Uterus (tissue), 3 donors: ENCODE measurements at regions not wholly inside any gene's neighbourhood (a gene's known extent, or its start where the extent isn't known, plus 50 kb on each side); places are given as distances from the start of the nearest gene placed in this dataset.

Experiments used
- DNase-seq, 2 donors: peaks; one replicate each; pipeline ENCODE4 v3.0.0-alpha.2; 2019 to 2020
- H3K27ac ChIP-seq, 2 donors: fragments of 200-600 bp; sonication (generic); 1 replicate in 1 of 2; 2 replicates in 1 of 2; pipeline ENCODE4 v1.5.1; 2016 to 2018
- H3K27me3 ChIP-seq, 2 donors: fragments of 200-600 bp; sonication (generic); one replicate each; pipeline ENCODE4 v1.5.1; 2018 to 2019; ENCODE audit warnings: control low read depth in 1 of 2
- H3K36me3 ChIP-seq, 2 donors: fragments of 200-600 bp; sonication (generic); one replicate each; pipeline ENCODE4 v1.5.1; 2019; ENCODE audit warnings: control low read depth in 1 of 2
- H3K4me1 ChIP-seq, 2 donors: fragments of 200-600 bp; sonication (generic); one replicate each; pipeline ENCODE4 v1.5.1; 2018 to 2019; ENCODE audit warnings: control low read depth in 1 of 2
- H3K4me3 ChIP-seq, 2 donors: fragments of 200-600 bp; sonication (generic); 1 replicate in 1 of 2; 2 replicates in 1 of 2; pipeline ENCODE4 v1.5.1; 2018 to 2019; ENCODE audit warnings: mild to moderate bottlenecking in 1 of 2
- H3K9me3 ChIP-seq, 2 donors: fragments of 200-600 bp; sonication (generic); one replicate each; pipeline ENCODE4 v1.5.1; 2019; ENCODE audit warnings: control low read depth in 1 of 2
- POLR2A ChIP-seq, 2 donors: fragments of 450-650 bp; IDR thresholded peaks; one replicate each; pipeline ENCODE4 v1.6.1; 2016; ENCODE audit warnings: antibody characterized with exemption in 2 of 2, mild to moderate bottlenecking in 1 of 2, moderate library complexity in 1 of 2
- intact Hi-C: fragments of 100-400 bp; cut with DNase I; formaldehyde crosslinking; loops from one replicate; pipeline ENCODE4 v1.15.1; 2023; ENCODE audit warnings: low total_unique reads
- TF ChIP-seq, protein P1 (sequence below), 4 experiments: fragments of 200-600 bp in 2 of 4; fragments of 450-650 bp in 2 of 4; sonication (generic) in 2 of 4; IDR thresholded peaks; one replicate each; pipeline ENCODE4 v1.5.1; 2016 to 2019; ENCODE audit warnings: antibody characterized with exemption in 4 of 4, mild to moderate bottlenecking in 2 of 4, moderate library complexity in 1 of 4
- donor health status: DM: yes; HTN: yes; CAD: no.

DNA sequence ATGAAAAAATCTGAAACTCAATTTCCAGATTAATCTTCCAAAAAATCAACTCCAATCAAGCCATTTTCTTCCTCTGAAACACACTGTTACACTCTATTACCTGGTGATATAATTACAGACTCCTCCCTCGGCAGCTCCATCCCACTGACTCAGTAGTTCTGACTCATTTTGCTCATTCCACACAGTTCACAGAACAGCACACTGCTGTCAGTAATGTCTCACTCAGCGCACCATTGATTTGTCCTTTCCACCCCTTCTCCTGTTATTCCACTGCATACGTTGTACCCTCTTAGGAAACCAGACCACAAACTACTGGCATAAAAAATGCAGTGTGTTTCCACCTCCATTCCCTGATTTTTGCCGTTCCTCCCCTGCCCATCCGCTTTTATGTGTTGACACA, 212.7 kb downstream of the SLIT2 start:
- TF ChIP-seq, protein P1, sequence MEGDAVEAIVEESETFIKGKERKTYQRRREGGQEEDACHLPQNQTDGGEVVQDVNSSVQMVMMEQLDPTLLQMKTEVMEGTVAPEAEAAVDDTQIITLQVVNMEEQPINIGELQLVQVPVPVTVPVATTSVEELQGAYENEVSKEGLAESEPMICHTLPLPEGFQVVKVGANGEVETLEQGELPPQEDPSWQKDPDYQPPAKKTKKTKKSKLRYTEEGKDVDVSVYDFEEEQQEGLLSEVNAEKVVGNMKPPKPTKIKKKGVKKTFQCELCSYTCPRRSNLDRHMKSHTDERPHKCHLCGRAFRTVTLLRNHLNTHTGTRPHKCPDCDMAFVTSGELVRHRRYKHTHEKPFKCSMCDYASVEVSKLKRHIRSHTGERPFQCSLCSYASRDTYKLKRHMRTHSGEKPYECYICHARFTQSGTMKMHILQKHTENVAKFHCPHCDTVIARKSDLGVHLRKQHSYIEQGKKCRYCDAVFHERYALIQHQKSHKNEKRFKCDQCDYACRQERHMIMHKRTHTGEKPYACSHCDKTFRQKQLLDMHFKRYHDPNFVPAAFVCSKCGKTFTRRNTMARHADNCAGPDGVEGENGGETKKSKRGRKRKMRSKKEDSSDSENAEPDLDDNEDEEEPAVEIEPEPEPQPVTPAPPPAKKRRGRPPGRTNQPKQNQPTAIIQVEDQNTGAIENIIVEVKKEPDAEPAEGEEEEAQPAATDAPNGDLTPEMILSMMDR (IDR thresholded peaks at IDR 0.05): no peak
- no peak for TF ChIP-seq POLR2A (IDR thresholded peaks at IDR 0.05)
- H3K27me3 ChIP-seq: no peaks in the 10 kb centered on the region
- no peak overlapping the region for H3K4me3 ChIP-seq

DNA sequence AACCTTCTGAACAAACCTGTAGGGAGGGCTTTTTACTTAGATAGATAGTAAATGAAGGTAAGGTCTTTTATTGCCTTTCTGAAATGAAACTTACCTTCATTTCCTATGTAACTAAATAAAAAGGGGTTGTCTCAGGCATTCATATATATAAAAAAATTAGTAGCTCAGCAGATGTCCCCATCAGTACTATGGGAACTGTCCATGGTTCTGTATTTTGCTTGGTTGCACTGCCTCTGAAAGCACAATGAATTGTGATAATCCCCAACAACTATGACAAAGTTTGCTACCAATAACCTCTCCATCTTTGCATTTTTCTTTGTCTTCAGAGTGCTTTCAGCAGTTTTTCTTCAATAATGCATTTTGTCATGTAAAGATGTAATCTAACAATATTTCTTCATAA, 222.4 kb downstream of the SLIT2 start:
- Histone ChIP-seq H3K4me3 (no peak overlapping the region), H3K4me1 (no peaks in the 10 kb centered on the region), H3K27me3 (no peaks in the 10 kb centered on the region), H3K27ac (no peak overlapping the region), H3K9me3 (no peaks in the 10 kb centered on the region), H3K36me3 (no peaks in the 10 kb centered on the region)
- no peak for DNase-seq
- TF ChIP-seq POLR2A (IDR thresholded peaks at IDR 0.05): no peak
- TF ChIP-seq, protein P1 (IDR thresholded peaks at IDR 0.05): no peak
- intact Hi-C loops: no loop called here

More for the DNA sequence above, 212.7 kb downstream of the SLIT2 start:
- Histone ChIP-seq H3K27ac (no peak overlapping the region), H3K9me3 (no peaks in the 10 kb centered on the region), H3K36me3 (no peaks in the 10 kb centered on the region), H3K4me1 (no peaks in the 10 kb centered on the region)
- no peak for DNase-seq
- intact Hi-C loops: no loop called here

DNA sequence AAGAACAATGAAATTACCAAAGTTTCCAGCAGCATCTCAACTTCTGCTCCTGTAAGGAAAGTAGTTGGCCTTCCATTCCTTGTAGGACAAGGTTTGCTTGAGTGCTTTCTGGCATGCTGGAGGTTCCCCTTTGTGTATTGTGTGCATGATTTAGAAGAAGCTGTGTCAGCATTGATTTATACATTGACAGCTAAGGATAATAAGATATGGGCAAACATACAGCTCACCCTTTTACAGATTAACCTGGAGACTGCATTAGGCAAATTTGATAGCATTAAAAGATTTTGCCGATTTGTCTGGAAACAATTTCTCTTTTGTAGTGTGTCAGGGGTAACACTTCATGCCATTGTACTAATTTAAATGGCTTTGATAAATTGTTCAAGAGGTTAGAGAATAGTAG, 221.8 kb upstream of the PACRGL start:
- intact Hi-C loops: no loop called here
- no peak for DNase-seq
- no peak overlapping the region for H3K4me3 ChIP-seq
- H3K36me3 ChIP-seq: peaks cover 0 to 3% of the 10 kb centered on the region in 2 donors
- no peaks in the 10 kb centered on the region for H3K9me3 ChIP-seq
- H3K27me3 ChIP-seq: no peaks in the 10 kb centered on the region
- H3K27ac ChIP-seq: no peak overlapping the region
- no peak for TF ChIP-seq POLR2A (IDR thresholded peaks at IDR 0.05)
- TF ChIP-seq, protein P1 (IDR thresholded peaks at IDR 0.05): no peak
- H3K4me1 ChIP-seq: no peaks in the 10 kb centered on the region

DNA sequence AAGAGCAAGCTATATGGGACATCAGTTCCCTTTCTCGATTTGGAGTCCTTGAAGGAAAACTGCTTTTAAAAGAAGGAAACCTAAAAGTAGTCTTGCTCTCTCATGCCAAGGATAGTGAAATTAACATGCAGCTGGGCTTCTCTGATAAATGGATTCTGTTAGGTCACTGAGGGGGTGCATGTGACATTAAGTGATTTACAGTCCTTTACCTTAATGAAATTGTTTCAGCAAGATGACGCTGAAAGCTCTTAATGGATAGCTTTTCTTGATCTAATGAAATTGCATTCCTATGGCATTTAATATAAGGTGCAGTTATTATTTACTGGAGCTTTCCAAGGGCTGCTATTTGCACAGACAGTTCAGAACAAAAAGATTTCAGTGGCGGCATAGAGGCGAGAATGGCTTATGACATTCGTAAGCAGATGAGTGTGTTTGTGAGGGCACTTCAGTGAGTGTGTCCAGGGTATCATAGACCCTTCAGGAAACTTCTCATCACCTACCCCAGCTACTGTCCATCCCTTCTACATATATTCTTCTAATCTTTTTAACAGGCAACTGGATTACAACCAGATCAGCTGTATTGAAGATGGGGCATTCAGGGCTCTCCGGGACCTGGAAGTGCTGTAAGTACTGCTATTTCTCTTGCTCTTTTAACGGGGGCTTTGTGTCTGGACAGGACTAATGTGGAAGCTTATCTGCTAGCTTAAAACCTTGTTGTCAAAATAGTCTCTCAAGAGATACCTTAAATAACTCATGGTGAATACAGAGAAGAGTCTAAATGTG, 219.9 kb upstream of the PACRGL start:
- Histone ChIP-seq H3K4me3 (no peak overlapping the region), H3K27me3 (no peaks in the 10 kb centered on the region), H3K4me1 (no peaks in the 10 kb centered on the region), H3K27ac (no peak overlapping the region), H3K9me3 (no peaks in the 10 kb centered on the region), H3K36me3 (peaks cover 0 to 3% of the 10 kb centered on the region in 2 donors)
- intact Hi-C loops: no loop called here
- DNase-seq: no peak
- TF ChIP-seq POLR2A (IDR thresholded peaks at IDR 0.05): no peak
- TF ChIP-seq, protein P1 (IDR thresholded peaks at IDR 0.05): no peak

DNA sequence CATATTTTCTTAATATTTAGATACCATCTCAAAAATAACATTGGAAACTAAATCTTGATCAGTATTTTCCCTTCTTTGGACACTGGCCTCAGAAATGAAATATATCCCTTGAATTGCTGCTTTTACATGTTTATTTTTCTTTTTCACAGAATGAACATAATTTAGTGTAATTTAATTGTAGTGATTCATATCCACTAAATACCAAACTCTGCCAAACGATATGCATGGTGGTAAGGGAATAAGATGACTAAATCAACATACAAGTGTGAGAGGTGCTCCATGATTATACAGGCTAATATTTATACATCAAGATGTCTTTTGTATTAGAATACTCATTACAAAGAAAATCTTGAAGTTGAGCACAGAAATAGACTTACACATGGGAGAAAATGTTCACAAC, 216.8 kb upstream of the PACRGL start:
- no peak for DNase-seq
- Histone ChIP-seq H3K4me1 (no peaks in the 10 kb centered on the region), H3K27me3 (no peaks in the 10 kb centered on the region), H3K4me3 (no peak overlapping the region), H3K27ac (no peak overlapping the region), H3K36me3 (peaks cover 0 to 3% of the 10 kb centered on the region in 2 donors), H3K9me3 (no peaks in the 10 kb centered on the region)
- TF ChIP-seq, protein P1 (IDR thresholded peaks at IDR 0.05): no peak
- TF ChIP-seq POLR2A (IDR thresholded peaks at IDR 0.05): no peak
- intact Hi-C loops: no loop called here
